GM12892 (cell line): ENCODE measurements at regions not wholly inside any gene's neighbourhood (a gene's known extent, or its start where the extent isn't known, plus 50 kb on each side); places are given as distances from the start of the nearest gene placed in this dataset.

Experiments
- POLR2A ChIP-seq: IDR thresholded peaks from 2 replicates; pipeline ENCODE4 v1.6.1; 2011; ENCODE audit warnings: low read depth, low read length, control low read depth
- POLR2AphosphoS5 ChIP-seq: IDR thresholded peaks from 2 replicates; pipeline ENCODE4 v1.6.1; 2011; ENCODE audit warnings: low read depth, low read length, control low read depth

DNA sequence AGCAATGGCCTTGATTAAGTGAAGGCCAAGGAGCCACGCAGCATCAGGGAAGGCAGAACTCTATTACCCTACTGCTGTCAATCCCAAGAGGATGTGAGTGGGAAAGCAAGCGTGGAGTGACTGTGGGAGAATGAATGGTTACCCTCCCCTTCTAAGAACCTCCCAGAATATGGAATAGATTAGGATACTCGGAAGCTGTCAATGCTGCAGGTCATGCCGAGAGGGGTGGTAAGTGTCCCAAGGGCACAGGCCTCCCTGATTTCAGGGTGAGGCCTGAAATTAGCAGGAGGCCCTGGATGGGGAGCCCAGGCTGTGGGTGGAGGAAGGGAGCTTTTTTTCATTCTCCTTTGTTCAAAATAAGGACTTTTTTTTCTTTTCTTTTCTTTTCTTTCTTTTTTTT, 179.9 kb upstream of the JAG1 start:
- TF ChIP-seq POLR2AphosphoS5 (no peak), POLR2A (no peak)
